MM.1S (cell line): ENCODE measurements at regions not wholly inside any gene's neighbourhood (a gene's known extent, or its start where the extent isn't known, plus 50 kb on each side); places are given as distances from the start of the nearest gene placed in this dataset.

Experiments used
- DNase-seq: peaks from one replicate; pipeline ENCODE4 v3.0.0-alpha.2; 2015
- H2AFZ ChIP-seq: fragments of 300-600 bp; sonication (generic); 2 replicates; pipeline ENCODE4 v1.6.0; 2016; ENCODE audit warnings: antibody characterized with exemption, low read length
- H3F3A ChIP-seq: fragments of 300-600 bp; sonication (generic); 2 replicates; pipeline ENCODE4 v1.6.1; 2016; ENCODE audit warnings: mild to moderate bottlenecking, antibody characterized with exemption, low read length, moderate library complexity, mixed read lengths; ENCODE audit not compliant: insufficient read depth
- H3K27ac ChIP-seq: fragments of 300-600 bp; sonication (generic); 2 replicates; pipeline ENCODE4 v1.5.1; 2016; ENCODE audit warnings: mild to moderate bottlenecking, low read length
- H3K27me3 ChIP-seq: fragments of 300-600 bp; sonication (generic); replicated peaks from 2 replicates; pipeline ENCODE4 v1.6.0; 2016; ENCODE audit warnings: low read length; ENCODE audit not compliant: insufficient read depth
- H3K36me3 ChIP-seq: fragments of 300-600 bp; sonication (generic); replicated peaks from 2 replicates; pipeline ENCODE4 v1.6.1; 2016; ENCODE audit warnings: mild to moderate bottlenecking, low read length, mixed read lengths; ENCODE audit not compliant: insufficient read depth
- H3K4me1 ChIP-seq: fragments of 300-600 bp; sonication (generic); 2 replicates; pipeline ENCODE4 v1.6.1; 2016; ENCODE audit warnings: low read length, mixed read lengths
- H3K4me2 ChIP-seq: fragments of 300-600 bp; sonication (generic); 2 replicates; pipeline ENCODE4 v1.6.0; 2016; ENCODE audit warnings: low read depth, low read length
- H3K4me3 ChIP-seq: fragments of 300-600 bp; sonication (generic); 2 replicates; pipeline ENCODE4 v1.5.1; 2016; ENCODE audit warnings: low read length, mixed read lengths
- H3K79me2 ChIP-seq: fragments of 300-600 bp; sonication (generic); 2 replicates; pipeline ENCODE4 v1.6.1; 2016; ENCODE audit warnings: mixed run types, low read length, mixed read lengths
- H3K9ac ChIP-seq: fragments of 300-600 bp; sonication (generic); 2 replicates; pipeline ENCODE4 v1.6.1; 2016; ENCODE audit warnings: low read length, mixed read lengths
- H3K9me2 ChIP-seq: fragments of 300-600 bp; sonication (generic); replicated peaks from 2 replicates; pipeline ENCODE4 v1.6.1; 2016; ENCODE audit warnings: mild to moderate bottlenecking, low read length, mixed read lengths; ENCODE audit not compliant: insufficient read depth
- H3K9me3 ChIP-seq: fragments of 300-600 bp; sonication (generic); replicated peaks from 2 replicates; pipeline ENCODE4 v1.6.1; 2016; ENCODE audit warnings: mild to moderate bottlenecking, low read length, mixed read lengths; ENCODE audit not compliant: insufficient read depth
- H4K20me1 ChIP-seq: fragments of 300-600 bp; sonication (generic); 2 replicates; pipeline ENCODE4 v1.6.1; 2016; ENCODE audit warnings: mild to moderate bottlenecking, low read length, moderate library complexity, mixed read lengths; ENCODE audit not compliant: insufficient read depth
- EZH2 ChIP-seq: fragments of 300-600 bp; sonication (generic); optimal IDR thresholded peaks from 2 replicates; pipeline ENCODE3; 2017; ENCODE audit warnings: low read depth, mild to moderate bottlenecking, antibody characterized with exemption, low read length, mixed read lengths
- EZH2phosphoT487 ChIP-seq: fragments of 300-600 bp; sonication (generic); IDR thresholded peaks from 2 replicates; pipeline ENCODE4 v1.6.1; 2018; ENCODE audit warnings: antibody characterized with exemption, low read length
- TF ChIP-seq, protein P1 (sequence below): fragments of 300-600 bp; sonication (generic); IDR thresholded peaks from 2 replicates; pipeline ENCODE4 v1.5.1; 2016; ENCODE audit warnings: antibody characterized with exemption, low read length, mixed read lengths

DNA sequence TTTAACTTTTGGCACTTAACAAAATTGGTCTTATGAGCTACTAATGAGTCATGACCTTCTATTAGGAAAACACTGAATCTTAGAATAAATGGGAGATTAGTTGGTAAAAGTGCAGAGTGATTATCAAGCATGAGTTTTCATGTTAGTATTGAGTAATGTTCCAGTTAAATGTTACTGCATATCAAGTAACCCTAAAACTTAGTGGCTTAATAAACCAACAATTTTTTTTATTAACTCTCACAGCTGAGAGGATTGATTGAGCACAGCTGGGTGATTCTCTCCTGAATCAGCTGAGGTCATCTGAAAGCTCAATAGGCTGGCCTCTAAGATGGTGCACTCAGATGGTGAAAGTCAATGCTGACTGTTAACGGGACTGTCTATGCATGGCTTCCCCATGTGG lies 248.6 kb downstream of the BCL11B start:
- Histone ChIP-seq H4K20me1 (no peaks in the 10 kb centered on the region), H3K79me2 (no peaks in the 10 kb centered on the region), H3K36me3 (no peaks in the 10 kb centered on the region), H3K9ac (no peak overlapping the region), H3K9me2 (no peaks in the 10 kb centered on the region), H3K4me3 (no peak overlapping the region), H3F3A (no peaks in the 10 kb centered on the region), H3K27me3 (no peaks in the 10 kb centered on the region), H3K4me1 (no peaks in the 10 kb centered on the region), H3K4me2 (no peak overlapping the region), H2AFZ (no peak overlapping the region), H3K9me3 (no peaks in the 10 kb centered on the region), H3K27ac (no peak overlapping the region)
- TF ChIP-seq, protein P1, sequence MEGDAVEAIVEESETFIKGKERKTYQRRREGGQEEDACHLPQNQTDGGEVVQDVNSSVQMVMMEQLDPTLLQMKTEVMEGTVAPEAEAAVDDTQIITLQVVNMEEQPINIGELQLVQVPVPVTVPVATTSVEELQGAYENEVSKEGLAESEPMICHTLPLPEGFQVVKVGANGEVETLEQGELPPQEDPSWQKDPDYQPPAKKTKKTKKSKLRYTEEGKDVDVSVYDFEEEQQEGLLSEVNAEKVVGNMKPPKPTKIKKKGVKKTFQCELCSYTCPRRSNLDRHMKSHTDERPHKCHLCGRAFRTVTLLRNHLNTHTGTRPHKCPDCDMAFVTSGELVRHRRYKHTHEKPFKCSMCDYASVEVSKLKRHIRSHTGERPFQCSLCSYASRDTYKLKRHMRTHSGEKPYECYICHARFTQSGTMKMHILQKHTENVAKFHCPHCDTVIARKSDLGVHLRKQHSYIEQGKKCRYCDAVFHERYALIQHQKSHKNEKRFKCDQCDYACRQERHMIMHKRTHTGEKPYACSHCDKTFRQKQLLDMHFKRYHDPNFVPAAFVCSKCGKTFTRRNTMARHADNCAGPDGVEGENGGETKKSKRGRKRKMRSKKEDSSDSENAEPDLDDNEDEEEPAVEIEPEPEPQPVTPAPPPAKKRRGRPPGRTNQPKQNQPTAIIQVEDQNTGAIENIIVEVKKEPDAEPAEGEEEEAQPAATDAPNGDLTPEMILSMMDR = no peak
- no peak for TF ChIP-seq EZH2
- TF ChIP-seq EZH2phosphoT487 = no peak
- DNase-seq = no peak

DNA sequence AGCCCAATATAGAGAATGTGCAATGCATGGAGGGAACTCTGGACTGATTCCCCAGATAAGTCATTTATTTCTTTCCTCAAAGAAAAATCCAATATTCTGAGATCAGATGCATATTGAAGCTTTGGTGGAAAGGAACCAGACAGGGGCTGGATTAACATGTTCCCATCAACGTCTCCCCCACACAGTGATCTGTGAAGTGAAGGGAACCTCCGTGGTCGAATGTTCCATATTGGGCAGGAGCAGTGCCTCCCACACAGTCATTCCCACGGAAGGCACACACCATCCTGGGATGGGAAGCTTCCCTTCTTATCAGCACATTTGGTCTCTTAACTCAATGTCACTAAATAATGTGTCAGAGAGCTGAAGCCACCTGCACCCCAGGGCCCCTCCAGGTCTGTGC lies 247.1 kb downstream of the BCL11B start:
- Histone ChIP-seq H3F3A (no peaks in the 10 kb centered on the region), H3K9me2 (no peaks in the 10 kb centered on the region), H3K36me3 (no peaks in the 10 kb centered on the region), H3K4me3 (no peak overlapping the region), H3K9me3 (no peaks in the 10 kb centered on the region), H3K79me2 (no peaks in the 10 kb centered on the region), H3K9ac (no peak overlapping the region), H3K4me1 (no peaks in the 10 kb centered on the region), H4K20me1 (no peaks in the 10 kb centered on the region), H3K27ac (no peak overlapping the region), H3K27me3 (no peaks in the 10 kb centered on the region), H2AFZ (no peak overlapping the region), H3K4me2 (no peak overlapping the region)
- DNase-seq = no peak
- TF ChIP-seq EZH2 (no peak), EZH2phosphoT487 (no peak)
- TF ChIP-seq, protein P1 = no peak

DNA sequence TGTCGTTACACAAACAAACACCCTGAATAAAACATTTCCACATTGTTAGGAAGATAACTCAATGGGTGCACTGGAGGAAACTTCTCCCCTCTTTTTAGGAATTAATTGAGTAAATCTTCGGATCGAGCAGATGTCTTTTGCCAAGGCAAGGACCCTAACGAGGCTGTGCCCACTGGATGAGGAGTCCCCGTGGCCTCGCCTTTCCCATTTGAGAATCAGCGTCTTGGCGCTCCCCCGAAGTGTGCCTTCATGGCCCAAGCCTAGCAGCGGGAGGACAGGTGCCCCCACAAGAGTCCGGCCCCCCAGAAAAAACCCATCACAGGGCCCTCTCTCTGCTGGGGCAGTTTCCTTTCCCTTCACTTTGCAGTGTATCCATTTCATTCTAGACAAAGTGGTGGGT lies 246.6 kb downstream of the BCL11B start:
- no peaks in the 10 kb centered on the region for H3K79me2 ChIP-seq
- no peaks in the 10 kb centered on the region for H3F3A ChIP-seq
- H4K20me1 ChIP-seq = no peaks in the 10 kb centered on the region
- H3K9me2 ChIP-seq = no peaks in the 10 kb centered on the region
- H3K4me2 ChIP-seq = no peak overlapping the region
- H2AFZ ChIP-seq = no peak overlapping the region
- TF ChIP-seq EZH2phosphoT487 (no peak), EZH2 (no peak)
- TF ChIP-seq, protein P1 = no peak
- H3K4me3 ChIP-seq = no peak overlapping the region
- no peak overlapping the region for H3K9ac ChIP-seq
- H3K36me3 ChIP-seq = no peaks in the 10 kb centered on the region
- no peak for DNase-seq
- H3K27me3 ChIP-seq = no peaks in the 10 kb centered on the region
- no peak overlapping the region for H3K27ac ChIP-seq
- H3K4me1 ChIP-seq = no peaks in the 10 kb centered on the region
- no peaks in the 10 kb centered on the region for H3K9me3 ChIP-seq
